ENCODE measurements at regions not wholly inside any gene's neighbourhood (a gene's known extent, or its start where the extent isn't known, plus 50 kb on each side); places are given as distances from the start of the nearest gene placed in this dataset.
"Not testable (repeated sequence)": the region's sequence is repeated elsewhere in the genome, so short reads cannot be mapped to it uniquely, and the experiment has no call there.

DNA sequence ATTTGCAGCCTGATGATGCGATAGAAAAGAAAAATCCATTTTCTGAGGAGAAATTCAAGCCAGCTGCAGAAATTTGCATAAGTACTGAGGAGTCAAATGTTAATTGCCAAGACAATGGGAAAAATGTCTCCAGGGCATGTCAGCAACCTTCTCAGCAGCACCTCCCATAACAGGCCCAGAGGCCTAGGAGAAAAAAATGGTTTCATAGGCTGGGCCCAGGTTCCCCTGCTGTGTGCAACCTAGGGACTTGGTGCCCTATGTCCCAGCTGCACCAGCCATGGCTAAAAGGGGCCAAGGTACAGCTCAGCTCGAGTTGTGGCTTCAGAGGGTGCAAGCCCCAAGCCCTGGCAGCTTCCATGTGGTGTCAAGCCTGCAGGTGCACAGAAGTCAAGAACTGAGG is 144.8 kb upstream of the PRKD1 start:
- DNase-seq, ATAC-seq: not testable (repeated sequence)

DNA sequence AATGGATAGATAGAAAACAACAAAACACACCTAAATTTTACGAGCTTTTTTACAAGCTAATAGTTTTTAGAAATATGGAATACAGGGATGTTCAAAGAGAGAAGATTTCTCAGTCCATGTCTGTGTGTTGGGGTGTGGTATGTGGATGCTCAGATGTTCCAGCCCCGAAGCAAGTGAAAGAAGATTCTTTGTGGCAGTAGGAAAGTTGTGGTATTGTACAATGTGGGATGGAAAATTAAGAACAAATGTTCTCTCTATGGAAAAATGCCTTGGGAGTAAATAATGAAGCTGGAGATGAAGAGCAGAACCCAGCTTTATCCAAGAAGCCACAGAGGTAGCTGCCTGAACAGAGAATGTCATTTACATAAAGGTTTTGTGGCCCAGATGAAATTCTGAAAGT is 150.3 kb upstream of the PRKD1 start:
- DNase-seq (no peak), ATAC-seq (no peak)

DNA sequence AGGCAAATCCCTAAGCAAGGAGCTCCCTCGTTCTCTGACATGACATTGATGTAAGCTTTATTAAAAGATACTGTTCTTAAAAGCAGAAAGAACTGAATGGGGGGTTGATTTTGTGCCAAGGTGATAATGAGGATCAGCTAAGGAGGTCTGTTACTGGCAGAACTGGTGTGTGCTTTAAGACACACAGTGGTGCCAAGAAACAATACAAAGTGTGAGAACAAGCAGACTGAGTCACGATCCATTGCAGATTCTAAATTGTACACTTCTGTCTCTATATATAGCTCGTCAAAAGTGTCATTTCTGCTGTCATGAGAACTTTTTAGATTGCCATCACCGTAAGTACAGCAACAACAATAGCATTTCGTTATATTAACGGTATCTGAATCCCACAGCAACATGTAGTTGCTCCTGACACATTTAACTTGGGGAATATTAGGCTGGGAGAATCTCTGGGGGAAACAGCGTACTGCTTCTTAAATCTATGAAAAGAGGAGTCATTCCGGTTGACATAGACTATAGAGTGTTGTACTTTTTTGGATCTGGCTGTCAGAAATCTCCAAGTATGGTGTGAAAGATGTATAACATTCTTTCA is 151.3 kb upstream of the PRKD1 start:
- ATAC-seq (no peak), DNase-seq (no peak)

DNA sequence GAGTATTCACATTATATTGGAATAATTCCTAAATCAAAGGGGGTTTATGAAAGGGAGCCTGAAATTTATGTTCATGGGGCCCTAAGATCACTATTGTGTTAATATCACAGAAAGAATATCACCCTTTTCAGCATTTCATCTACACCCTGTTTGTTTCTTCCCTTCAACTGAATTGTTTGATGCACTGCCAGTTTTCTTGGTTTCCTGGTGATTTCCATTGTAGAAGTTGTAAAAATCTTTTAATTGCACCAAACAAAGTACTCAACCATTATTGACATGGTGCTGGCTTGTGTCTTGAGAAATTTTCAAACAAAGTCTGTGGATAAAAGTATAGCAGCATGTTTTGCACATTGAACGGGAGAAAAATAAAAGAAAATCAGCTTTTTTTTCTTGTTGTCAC is 154.8 kb upstream of the PRKD1 start:
- DNase-seq: no peak
- no peak for ATAC-seq

DNA sequence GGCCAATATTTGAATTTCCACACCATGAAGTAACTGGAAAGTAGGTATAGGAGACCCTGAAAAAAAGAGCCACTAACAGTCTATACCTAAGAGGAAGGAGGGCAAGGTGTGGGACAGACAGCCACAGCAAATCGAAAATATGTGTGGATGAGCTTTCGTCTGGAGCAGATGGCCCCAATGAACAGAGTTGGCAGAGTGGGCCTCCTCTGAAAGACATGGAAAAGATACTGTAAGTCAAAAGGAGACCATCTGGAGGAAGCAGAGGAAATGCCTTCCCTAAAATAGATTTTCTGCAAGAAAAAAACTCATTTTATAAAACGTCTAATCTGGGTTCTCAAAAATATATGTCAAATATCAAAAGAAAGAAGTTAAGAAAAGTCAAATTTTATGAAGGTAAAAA is 157.2 kb upstream of the PRKD1 start:
- ATAC-seq (no peak), DNase-seq (no peak)

DNA sequence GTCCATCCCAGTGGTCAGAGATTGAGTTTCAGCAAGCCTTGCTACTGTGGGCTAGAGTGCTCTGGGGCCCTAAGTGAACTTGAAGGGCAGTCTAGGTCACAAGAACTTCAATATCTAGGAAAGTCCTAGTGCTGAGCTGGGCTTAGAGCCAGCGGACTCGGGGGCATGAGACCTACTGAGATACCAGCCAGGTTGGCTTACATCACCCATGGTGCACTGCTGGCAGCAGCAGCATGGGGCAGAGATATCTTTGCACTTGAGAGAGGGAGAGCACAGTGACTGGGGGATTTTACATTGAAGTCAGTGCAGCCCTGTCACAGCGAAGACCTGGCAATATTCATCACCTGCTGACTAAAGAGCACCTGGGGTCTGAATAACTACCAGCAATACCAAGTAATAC is 158.3 kb upstream of the PRKD1 start:
- no peak for ATAC-seq
- no peak for DNase-seq

DNA sequence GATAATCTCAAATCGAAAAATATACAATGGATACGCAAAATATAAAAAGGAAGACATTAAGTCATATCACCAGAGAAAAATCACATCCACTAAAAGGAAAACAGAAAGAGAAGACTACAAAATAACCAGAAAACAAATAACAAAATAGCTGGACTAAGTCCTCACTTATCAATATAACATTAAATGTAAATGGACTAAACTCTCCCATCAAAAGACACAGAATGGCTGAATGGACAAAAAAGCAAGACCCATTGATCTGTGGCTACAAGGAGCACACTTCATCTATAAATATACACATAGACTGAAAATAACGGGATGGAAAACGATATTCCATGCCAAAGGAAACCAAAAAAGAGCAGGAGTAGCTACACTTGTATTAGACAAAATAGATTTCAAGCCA is 161.0 kb upstream of the PRKD1 start:
- DNase-seq (no peak), ATAC-seq (no peak)

DNA sequence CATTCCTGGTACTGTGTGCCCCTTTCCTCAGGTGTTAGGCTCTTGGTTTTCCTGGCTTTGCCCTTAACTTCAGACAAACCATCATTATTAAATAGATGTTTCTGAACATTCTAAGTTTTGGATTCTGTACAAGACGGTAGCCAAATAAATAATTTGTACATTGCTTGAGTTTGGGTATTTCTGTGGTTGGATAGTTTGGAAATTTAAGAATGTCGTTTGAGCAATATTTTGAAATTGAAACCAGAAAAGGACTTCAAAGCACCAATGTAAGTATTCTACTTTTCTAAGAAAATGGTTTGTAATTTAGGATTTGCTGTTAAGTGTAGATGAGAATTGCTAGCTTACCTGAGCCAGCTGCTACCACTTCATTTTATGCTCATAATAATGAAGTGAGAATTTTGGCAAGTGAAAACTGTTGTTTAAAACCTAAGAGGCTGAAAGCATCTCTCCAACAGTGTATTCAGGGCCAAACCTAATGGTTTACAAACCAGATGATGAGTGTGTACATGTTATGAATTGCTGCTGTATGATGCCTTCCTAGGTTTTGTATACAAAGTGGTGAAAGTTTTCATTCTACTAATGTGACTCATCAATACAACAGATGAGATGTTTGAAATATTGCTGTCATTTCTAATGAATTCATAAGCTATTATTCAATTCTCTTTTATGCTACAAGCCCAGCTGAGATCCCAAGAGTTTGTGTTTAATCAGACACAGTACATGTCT is 181.5 kb upstream of the PRKD1 start:
- DNase-seq (no peak), ATAC-seq (no peak)

DNA sequence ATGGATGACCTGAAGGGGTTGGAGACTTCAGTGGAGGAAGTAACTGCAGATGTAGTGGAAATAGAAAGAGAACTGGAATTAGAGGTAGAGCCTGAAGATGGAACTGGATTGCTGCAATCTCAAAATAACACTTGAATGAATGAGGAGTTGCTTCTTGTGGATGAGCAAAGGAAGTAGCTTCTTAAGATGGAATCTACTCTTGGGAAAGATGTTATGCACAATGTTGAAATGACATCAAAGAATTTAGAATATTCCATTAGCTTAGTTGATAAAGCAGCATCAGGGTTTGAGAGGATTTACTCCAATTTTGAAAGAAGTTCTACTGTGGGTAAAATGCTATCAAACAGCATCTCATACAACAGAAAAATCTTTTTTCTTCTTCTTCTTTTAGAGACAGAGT is 186.4 kb upstream of the PRKD1 start:
- ATAC-seq (no peak), DNase-seq (no peak)

DNA sequence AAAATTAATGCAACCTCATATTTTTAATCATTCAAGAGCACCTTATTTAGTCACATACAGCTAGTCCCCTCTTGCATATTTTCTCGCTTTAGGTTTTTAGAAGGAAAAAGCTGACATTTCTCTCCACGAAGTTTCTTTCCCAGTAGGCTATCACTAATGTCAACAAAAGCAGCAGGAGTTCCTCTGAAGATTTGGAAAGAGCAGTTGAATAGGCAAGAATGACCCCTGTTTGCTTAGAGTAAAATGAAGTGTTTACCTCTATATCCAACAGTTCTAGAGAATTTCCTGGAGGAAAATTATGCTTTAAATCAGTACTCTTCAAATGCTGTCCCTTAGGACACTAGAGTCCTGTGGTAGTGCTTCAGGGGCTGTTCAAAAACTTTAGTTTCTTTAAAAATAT is 188.1 kb upstream of the PRKD1 start:
- ATAC-seq (no peak), DNase-seq (no peak)

DNA sequence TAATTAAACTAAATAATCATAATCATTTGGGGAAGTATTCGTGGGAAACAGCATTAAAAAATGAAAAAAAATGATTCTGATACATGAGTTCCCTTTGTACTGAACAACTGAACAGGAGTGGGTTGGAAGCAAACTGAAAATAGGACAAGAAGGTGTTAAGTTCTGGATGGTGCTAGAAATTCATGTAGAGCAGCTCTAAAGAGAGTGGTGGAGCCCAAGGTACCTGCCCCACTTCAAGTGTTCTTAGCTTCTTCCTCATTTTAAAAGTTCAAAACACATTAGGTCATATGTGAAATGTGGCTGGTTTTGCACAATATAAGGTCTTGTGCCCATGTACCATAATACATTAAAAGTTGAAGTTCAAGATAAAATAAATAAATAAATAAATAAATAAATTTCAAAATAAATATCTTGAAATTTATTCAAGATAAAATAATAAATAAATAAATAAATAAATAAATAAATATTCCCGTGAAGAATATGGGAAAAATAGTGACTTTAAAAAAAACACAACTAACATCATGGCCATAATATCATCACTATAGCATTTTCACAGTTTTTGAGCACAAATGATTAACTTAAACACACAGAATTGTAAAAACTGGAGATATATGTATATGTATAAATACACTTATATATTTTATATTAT is 191.5 kb upstream of the PRKD1 start:
- no peak for DNase-seq
- no peak for ATAC-seq

DNA sequence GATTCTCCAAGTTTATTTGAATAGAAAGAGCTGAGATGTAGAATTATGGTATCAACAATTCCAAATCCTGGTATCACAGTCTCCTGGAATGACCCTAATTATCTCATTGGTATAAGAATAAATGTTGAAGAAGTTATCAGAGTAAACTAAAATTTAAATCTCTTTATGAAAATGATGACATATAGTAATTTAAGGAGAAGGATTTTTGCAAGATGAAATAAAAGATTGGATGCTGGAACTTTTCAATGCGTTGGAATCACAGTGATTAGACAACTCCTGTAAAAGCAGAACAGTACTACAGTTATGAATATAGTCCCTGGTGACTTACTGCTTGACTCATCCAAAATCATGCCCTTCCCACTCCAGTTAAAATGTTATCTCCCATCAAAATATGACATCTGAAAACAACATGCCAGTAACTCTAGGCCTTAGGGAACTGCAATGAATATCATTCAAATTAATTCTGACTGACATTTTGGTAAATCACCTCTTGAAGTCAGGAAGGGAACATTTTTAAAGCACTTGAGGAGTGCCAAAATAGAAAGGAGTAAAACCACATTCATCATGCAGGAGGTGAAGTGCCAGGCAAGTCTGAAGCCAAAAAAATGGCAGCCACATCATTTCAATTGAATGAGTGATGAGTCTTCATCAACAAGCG is 197.8 kb upstream of the PRKD1 start:
- no peak for ATAC-seq
- no peak for DNase-seq

DNA sequence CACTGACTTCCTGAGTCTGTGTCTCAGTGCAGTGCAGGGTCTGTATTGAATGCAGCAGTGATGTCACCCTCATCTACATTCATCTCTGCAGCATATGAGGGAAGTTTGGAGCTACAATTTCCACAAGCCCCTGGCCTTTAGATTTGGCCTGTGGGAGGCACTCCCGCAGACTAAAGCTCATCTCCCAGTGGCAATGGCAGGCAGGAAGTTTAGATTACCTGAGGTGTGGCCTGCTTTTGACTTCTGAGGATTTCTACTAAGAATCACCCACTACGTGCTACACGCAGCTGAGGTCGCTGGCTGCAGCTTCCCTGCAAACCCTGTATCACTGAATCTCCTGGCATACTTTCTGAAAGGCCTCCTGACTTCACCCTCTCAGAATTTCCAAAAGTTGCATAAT is 202.2 kb upstream of the PRKD1 start:
- no peak for DNase-seq
- ATAC-seq: no peak

DNA sequence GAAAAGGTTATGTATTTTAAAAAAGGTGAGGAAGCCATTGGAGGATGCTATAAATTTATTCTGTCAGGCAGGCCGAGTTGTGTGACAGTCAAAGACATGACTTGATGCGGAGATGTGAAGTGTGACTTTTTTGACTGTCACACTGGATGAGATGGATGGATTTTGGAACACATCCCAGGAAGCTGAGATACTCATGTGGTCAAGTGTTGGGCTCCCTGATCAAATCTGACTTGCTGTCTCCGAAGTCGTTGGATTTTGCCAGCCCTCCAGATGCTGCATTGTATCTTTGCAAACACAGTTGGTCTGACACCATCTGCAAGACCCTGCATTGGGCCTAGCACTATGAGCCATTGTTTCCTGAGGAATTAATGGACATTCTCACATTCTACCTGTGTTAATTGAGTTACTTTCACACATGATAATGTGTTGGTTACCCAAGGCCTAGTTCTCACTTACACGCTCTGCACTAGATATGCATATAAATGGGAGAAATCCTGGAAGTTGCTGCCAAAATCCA is 204.0 kb upstream of the PRKD1 start:
- DNase-seq (no peak), ATAC-seq (no peak)

DNA sequence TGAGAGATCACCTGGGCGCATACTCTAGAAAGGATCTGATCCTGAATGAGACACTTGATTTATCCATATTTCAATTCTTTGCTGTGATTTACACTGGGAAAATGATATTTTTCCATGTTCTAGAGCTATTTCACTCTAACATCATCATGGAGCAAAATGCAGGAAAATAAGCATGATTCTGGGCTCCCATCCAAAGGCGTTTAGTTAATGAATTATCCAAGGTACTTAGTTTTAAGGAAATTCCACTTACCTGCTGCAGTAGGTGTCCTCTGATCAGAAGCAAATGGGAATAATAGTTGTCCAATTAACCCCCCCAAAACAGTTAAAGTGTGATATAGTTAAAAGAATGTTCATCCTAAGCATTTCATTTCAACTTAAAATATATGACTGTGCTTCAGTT is 204.5 kb upstream of the PRKD1 start:
- no peak for DNase-seq
- no peak for ATAC-seq

DNA sequence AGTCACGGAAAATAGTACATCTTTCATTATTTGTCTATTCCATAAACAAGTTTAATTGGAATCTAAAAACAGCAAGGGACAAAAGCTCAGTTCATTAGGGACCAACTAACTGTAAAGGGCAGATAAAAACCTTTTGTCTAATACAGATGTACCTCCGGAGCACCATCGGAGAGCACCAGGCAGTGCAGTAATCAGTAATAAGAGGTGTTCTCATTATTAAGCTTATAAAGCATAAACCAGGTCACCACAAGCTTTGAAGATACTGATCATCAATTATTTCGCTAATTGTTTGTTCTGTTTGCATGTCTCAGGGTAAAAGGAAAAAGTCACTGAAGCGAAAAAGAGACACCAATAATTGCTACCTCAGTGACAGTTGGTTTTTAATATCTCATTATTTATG is 207.3 kb upstream of the PRKD1 start:
- DNase-seq (no peak), ATAC-seq (no peak)

DNA sequence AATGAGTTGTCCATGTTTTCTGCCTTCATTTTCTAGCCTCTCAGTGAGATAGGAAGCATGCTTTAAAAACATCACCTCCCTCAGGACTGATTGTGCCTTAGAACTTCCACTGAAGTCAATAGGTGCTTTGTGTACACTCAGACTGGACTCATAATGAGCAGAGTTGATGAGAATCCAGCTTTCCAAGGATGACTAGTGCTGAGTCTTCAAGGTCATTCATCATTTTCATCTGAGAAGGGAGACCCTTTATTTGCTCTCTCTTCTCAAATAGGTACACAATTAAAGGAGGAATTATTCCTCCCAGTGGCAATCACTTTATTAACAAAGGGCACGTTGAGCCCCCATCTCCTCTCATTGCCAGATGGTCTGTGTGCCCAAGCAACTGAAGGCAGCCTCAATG is 210.9 kb upstream of the PRKD1 start:
- no peak for ATAC-seq
- DNase-seq: no peak

DNA sequence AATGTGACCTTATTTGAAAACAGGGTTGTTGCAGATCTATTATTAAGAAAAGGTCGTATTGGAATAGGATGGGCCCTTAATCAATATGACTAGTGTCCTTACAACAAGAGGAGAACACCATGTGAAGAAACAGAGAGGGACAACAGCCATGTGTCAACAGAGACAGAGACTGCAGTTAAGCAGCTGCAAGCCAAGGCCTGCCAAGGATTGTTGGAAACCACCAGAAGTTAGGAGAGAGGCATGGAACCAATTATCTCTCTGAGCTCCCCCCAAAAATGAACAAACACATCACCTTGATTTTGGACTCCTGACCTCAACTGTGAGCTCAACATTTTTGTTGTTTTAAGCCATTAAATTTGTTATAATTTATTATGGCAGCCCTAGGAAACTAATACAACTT is 214.6 kb upstream of the PRKD1 start:
- ATAC-seq (no peak), DNase-seq (no peak)

DNA sequence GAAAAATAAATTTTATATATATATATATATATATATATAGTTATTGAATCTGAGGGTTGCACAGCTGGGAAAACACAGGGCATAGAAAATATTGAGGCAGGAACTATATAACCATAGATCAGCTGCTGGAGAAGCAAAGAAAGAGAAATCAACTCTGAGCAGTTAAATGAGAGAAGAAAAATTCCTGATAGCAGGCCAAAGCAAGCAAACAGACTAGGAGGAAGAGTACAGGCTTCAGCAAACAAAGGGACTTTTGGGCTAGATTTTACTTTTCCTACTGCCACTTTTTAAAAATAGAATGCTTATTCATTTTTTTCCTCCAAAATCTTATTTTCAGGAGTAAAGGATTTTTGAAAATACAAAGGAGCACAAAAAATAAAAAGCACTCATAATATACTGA is 216.0 kb upstream of the PRKD1 start:
- DNase-seq (no peak), ATAC-seq (no peak)

DNA sequence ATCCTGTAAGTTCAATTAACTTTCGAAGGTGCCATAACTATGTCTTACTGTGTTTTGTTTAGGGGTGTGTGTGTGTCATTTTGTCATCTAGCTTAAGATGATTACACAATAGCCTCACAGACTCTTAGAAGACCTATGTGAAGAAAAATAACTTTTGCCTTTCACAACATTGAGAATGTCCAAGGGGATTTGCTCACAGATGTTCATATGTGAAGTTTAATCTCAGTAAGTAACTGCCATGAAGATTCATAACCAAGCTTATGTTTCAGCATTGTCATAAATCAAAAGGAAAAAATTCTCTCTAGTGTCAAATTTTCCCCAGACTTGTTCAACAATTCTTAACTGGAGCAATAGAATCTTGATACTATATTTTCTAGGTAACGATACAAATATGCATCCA is 226.1 kb upstream of the PRKD1 start:
- DNase-seq (no peak), ATAC-seq (no peak)

DNA sequence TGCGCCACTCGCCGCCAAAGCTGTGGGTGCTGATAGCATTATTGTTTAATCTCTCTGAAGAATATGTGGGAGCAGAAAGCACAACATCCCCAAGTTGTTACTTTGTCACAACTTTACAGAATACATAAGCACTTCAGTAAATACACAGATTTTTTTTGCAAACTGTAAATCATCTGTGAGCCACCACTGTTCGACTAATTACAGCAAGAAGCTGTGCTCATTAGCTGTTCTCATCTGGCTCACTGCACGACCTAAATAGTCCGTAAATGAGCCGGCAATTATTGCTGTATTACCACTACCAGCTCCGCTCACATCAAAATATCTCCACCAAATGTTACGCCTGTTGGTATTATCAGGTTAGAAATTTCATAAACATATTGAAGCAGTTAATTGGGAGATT is 228.9 kb upstream of the PRKD1 start:
- ATAC-seq (no peak), DNase-seq (no peak)

DNA sequence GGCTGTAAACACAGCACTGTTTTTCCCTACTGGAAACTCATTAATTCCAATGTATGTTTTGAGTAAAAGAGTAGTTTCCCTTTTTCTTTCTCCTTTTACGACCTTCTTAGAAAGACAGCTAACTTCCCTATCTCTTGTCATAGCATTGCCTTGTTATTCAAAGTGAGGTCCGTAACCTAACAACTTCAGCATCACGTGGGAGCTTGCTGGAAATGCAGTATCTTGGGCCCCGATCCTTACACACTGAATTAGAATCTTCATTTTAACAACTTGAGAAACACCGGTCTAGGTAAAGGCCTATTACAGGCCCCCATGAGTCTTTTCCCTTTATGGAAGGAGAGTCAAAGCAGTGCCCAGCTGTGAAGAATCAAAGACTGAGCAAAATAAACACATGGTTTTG is 230.7 kb upstream of the PRKD1 start:
- DNase-seq (no peak), ATAC-seq (no peak)

DNA sequence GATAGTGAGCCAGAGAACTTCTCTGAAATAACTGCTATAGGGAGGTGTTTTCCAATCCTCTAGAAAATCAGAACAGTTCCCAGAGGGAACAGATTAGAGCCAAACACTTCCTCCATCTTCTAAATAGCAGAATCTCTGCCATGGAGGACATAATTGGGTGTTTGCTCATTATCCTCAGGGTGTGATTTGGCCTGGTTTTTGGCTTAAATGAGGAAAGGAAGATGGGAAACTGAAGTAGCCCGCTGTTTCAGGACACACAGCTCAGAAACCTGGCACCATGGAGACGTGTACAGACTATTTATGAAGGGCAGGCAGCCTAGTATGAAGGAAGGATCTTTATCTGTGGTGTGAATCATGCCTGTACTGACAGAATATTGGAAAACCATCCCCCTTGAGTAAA is 231.7 kb upstream of the PRKD1 start:
- DNase-seq (no peak), ATAC-seq (no peak)

Measured in stimulated activated naive CD8-positive, alpha-beta T cell treated with anti-CD3 and anti-CD28 coated beads, Interleukin-15, Interleukin-2, amounts not matched to agents 100 U/mL and 50 U/mL, for 24 hours (primary cell).